ENCODE measurements at regions not wholly inside any gene's neighbourhood (a gene's known extent, or its start where the extent isn't known, plus 50 kb on each side); places are given as distances from the start of the nearest gene placed in this dataset.
A peak's percentile ranks its signal among the peaks of the same experiment; 100 is the strongest.

DNA sequence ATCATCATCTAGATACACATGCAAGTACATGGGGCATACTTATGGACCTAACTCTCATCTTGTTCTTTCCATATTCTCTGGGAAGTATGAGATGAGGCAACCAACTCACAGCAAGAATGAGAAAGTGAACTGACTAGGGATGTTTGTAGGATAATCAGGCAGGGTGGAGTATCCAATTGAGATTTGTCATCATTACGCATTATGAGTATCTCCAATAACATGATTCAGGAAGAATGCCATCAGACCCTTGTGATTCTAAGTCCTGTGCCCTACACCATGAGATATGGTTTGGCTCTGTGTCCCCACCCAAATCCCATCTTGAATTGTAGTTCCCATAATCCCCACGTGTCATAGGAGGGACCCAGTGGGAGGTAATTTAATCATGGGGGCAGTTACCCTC is 154.0 kb downstream of the SLC30A10 start:
- TF ChIP-seq Cebpa-rat (IDR thresholded peaks at IDR 0.05) = no peak
- no peak overlapping the region for H3K9ac ChIP-seq
- no peaks in the 10 kb centered on the region for H3K9me3 ChIP-seq
- no peaks in the 10 kb centered on the region for H3K27me3 ChIP-seq
- no peaks in the 10 kb centered on the region for H4K20me1 ChIP-seq
- H3K36me3 ChIP-seq = no peaks in the 10 kb centered on the region
- H3K4me1 ChIP-seq = peaks cover 15% of the 10 kb centered on the region
- H3K27ac ChIP-seq = no peak overlapping the region
- peak overlapping the region; percentile 60 for H3K4me2 ChIP-seq
- no peak overlapping the region for H3K4me3 ChIP-seq

DNA sequence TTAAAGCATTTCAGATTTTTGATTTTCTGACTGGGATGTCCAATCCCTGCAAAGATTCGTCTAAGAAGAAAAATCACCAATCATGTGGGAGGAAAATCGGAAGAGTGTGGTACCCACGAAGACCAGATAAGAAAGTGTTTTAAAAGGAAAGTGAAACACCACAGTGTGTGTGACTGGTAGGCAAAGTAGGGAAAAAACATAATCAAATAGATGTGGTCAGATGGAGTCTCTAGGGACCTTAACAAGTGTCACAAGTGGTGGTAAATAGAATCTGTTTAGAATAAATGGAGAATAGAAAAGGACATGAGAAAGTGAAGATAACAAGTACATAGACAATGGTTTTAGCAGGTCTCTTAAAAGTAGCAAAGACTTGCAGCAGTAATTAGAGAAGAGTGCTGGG is 154.6 kb downstream of the SLC30A10 start:
- H3K9me3 ChIP-seq = no peaks in the 10 kb centered on the region
- H4K20me1 ChIP-seq = no peaks in the 10 kb centered on the region
- H3K4me1 ChIP-seq = peaks cover 15% of the 10 kb centered on the region
- H3K27ac ChIP-seq = no peak overlapping the region
- peak overlapping the region; percentile 60 for H3K4me2 ChIP-seq
- H3K36me3 ChIP-seq = no peaks in the 10 kb centered on the region
- TF ChIP-seq Cebpa-rat (IDR thresholded peaks at IDR 0.05) = no peak
- H3K4me3 ChIP-seq = no peak overlapping the region
- no peak overlapping the region for H3K9ac ChIP-seq
- no peaks in the 10 kb centered on the region for H3K27me3 ChIP-seq

DNA sequence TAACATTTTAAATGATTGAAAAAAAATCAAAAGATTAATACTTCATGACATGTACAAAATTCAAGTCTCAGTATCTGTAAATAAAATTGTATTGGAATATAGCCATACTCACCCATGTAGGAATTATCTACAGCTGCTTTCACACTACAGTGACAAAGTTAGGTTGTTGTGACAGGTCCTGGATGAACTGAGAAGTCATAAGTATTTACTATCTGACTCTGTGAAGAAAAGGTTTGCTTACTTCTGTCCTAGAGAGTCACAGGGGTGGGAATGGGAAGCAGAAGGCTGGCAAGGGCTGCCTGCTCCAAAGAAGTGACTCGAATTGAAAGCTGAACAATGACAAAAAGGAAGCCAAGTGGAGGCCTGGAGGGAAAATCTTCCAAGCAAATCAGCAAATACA is 155.2 kb downstream of the SLC30A10 start:
- Histone ChIP-seq H3K4me3 (no peak overlapping the region), H3K9me3 (no peaks in the 10 kb centered on the region), H3K4me2 (peak overlapping the region; percentile 60), H3K27ac (no peak overlapping the region), H3K36me3 (no peaks in the 10 kb centered on the region), H3K4me1 (peaks cover 15% of the 10 kb centered on the region), H4K20me1 (no peaks in the 10 kb centered on the region), H3K9ac (no peak overlapping the region), H3K27me3 (no peaks in the 10 kb centered on the region)
- TF ChIP-seq Cebpa-rat (IDR thresholded peaks at IDR 0.05) = no peak

DNA sequence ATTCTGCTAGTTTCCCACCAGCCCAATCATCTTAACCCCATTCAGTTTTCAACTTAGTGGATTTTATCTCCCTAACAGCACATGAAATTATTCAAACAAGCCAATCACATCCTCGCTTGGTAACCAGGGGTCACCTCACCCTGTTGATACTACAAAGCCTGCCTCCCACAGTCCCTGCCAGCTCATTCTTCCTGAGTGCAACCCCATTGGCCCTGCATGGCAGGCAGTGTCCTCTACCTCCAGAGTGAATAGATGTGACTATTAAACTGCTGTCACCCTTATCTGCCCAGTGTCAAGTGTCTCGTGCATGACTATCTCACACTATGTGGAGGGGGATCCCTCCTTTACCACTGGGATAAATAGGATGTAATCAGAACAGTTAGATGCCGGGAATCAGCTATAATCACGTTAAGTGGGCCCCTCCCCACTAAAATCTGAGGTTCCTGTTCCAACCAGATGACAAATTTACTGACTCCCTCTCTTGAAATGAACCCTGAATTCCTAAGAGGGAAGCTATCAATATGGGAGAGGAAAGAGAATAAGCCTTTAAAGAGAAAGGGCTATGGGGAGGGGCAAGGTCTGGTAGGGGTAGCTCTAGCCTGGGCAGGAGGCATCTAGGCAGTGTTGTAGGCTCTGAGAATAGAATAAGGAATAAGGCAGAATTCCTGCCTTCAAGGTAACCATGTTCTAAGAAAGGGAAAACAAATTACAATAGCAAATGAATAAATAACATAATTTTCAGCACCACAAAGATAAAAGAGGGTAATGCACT is 155.9 kb downstream of the SLC30A10 start:
- no peaks in the 10 kb centered on the region for H3K9me3 ChIP-seq
- no peaks in the 10 kb centered on the region for H4K20me1 ChIP-seq
- no peak overlapping the region for H3K4me3 ChIP-seq
- no peak for TF ChIP-seq Cebpa-rat (IDR thresholded peaks at IDR 0.05)
- no peak overlapping the region for H3K9ac ChIP-seq
- H3K4me1 ChIP-seq = peaks cover 15% of the 10 kb centered on the region
- H3K27ac ChIP-seq = no peak overlapping the region
- H3K36me3 ChIP-seq = no peaks in the 10 kb centered on the region
- no peak overlapping the region for H3K4me2 ChIP-seq
- no peaks in the 10 kb centered on the region for H3K27me3 ChIP-seq

DNA sequence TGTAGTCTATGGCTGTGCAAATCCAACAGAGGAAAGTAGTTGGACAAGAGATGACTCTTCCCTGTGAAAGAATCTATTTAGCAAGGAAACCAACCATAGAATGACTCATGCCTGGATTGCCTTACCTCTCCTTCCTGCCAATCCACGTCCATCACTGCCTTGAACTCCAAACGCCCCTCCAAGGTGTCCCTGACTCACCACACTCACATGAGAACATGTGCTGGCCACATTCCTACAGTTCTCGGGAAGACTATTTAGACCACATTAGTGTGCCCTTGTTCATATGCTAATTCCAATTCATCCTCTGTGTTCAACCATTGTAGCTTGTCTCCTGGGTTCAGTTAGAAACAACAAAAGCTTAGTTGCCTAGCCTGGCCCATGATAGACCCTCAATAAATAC is 157.3 kb downstream of the SLC30A10 start:
- TF ChIP-seq Cebpa-rat (IDR thresholded peaks at IDR 0.05) = no peak
- no peak overlapping the region for H3K4me2 ChIP-seq
- no peaks in the 10 kb centered on the region for H4K20me1 ChIP-seq
- no peak overlapping the region for H3K9ac ChIP-seq
- no peaks in the 10 kb centered on the region for H3K9me3 ChIP-seq
- no peaks in the 10 kb centered on the region for H3K27me3 ChIP-seq
- no peak overlapping the region for H3K4me3 ChIP-seq
- no peaks in the 10 kb centered on the region for H3K36me3 ChIP-seq
- no peak overlapping the region for H3K27ac ChIP-seq
- H3K4me1 ChIP-seq = peaks cover 15% of the 10 kb centered on the region

DNA sequence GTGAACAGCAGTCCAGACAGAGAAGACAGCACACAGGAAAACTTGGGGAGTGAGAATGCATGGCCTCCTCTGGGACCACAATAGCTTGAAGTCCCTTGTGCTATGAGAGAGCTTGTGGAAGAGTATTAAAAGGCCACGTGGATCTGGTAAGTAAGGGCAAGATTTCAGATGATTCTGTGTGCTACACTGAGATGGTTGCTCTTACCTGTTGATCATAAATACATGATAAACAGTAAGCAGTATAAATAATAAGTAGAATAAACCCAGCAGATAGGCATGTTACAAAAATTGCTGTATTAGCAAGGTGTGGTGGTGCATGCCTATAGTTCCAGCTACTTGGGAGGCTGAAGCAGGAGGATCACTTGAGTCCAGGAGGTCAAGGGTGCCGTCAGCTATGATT is 150.4 kb upstream of the ZC3H11B start:
- Histone ChIP-seq H3K9me3 (no peaks in the 10 kb centered on the region), H3K27ac (no peak overlapping the region), H4K20me1 (no peaks in the 10 kb centered on the region), H3K27me3 (no peaks in the 10 kb centered on the region), H3K4me3 (no peak overlapping the region), H3K36me3 (no peaks in the 10 kb centered on the region), H3K4me1 (no peaks in the 10 kb centered on the region), H3K9ac (no peak overlapping the region), H3K4me2 (no peak overlapping the region)
- TF ChIP-seq Cebpa-rat (IDR thresholded peaks at IDR 0.05) = no peak

DNA sequence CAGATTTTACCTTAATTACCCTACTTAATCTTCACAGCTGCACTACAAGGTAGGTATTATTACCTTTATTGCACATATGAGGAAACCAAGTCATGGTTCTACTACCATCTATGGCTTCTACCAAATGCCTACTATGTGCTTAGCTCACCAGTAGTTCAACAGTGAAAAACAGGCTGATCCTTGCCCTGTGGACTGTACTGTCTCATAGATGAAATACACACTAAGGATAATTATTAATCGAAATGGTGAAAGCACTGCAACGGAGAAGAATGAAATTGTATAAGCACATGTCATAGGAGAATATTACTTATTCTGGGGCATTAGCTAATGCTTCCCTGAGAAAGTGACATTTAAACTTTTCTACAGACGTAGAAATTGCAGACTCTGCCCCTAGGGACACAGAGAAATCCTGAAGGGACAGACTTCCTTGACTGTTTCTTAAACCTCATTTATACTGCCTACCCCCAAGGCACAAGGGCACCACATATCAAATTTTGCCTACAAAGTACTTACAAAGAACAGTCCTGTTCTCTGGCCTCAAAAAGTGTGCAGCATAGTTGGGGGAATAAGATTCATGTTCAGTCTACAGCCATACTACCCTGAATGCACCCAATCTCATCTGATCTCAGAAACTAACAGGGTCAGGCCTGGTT is 148.4 kb upstream of the ZC3H11B start:
- Histone ChIP-seq H3K9ac (no peak overlapping the region), H3K4me1 (no peaks in the 10 kb centered on the region), H3K27ac (no peak overlapping the region), H3K9me3 (no peaks in the 10 kb centered on the region), H3K36me3 (no peaks in the 10 kb centered on the region), H3K27me3 (no peaks in the 10 kb centered on the region), H3K4me3 (no peak overlapping the region), H3K4me2 (no peak overlapping the region), H4K20me1 (no peaks in the 10 kb centered on the region)
- no peak for TF ChIP-seq Cebpa-rat (IDR thresholded peaks at IDR 0.05)

DNA sequence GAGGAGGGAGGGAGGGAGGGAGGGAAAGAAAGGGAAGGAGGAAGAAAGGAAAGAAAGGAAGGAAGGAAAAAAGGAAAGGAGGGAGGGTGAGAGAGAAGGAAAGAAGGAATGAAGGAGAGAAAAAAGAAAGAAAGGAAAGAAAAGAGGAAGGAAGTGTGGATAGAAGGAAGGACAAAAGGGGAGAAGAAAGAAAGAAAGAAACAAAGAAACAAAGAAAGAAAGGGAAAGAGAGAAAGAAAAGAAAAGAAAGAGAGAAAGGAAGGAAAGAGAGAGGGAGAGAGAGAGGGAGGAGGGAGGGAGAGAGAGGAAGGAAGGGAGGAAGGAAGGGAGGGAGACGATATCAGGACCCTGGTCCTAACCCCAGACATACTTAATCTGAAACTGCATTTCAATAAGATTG is 146.2 kb upstream of the ZC3H11B start:
- Histone ChIP-seq H3K4me3 (no peak overlapping the region), H3K4me1 (no peaks in the 10 kb centered on the region), H3K27ac (no peak overlapping the region), H3K4me2 (no peak overlapping the region), H3K36me3 (no peaks in the 10 kb centered on the region), H3K9me3 (no peaks in the 10 kb centered on the region), H4K20me1 (no peaks in the 10 kb centered on the region), H3K27me3 (no peaks in the 10 kb centered on the region), H3K9ac (no peak overlapping the region)
- TF ChIP-seq Cebpa-rat (IDR thresholded peaks at IDR 0.05) = no peak

DNA sequence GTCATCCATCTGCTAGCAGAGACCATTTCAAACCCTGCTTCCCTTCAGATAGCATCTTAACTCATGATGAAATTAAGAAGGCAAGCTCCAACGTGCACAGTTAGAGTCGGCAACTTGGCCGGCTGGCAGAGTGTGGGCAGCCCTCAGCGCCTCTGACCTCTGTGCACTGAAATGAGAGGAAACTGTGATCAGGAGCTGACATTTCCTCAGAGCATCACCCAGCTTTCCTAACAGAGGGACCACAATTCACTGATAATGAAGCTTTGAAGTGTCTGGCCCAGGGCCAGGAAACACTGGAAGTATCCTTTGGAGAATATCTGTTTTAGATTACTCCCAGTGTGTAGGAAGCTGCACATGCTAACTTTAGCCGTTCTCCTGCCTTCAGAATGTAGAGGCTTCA is 145.0 kb upstream of the ZC3H11B start:
- Histone ChIP-seq H3K27me3 (no peaks in the 10 kb centered on the region), H3K36me3 (no peaks in the 10 kb centered on the region), H3K4me2 (no peak overlapping the region), H3K9me3 (no peaks in the 10 kb centered on the region), H3K4me3 (no peak overlapping the region), H3K9ac (no peak overlapping the region), H3K4me1 (no peaks in the 10 kb centered on the region), H3K27ac (no peak overlapping the region), H4K20me1 (no peaks in the 10 kb centered on the region)
- no peak for TF ChIP-seq Cebpa-rat (IDR thresholded peaks at IDR 0.05)

DNA sequence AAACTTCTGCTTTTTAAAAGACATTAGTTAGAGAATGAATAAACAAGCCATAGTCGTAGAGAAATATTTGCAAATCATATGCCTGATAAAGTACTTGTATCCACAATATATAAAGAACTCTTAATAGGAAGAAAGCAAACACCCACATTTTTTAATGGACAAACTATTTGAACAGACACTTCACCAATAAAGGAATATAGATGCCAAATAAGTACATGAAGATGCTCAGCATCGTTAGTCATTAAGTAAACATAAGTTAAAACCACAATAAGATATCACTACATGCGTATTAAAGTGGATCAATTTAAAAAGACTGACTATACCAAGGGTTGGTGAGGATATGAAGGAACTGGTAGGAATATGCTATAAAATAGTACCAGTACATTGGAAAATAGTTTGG is 142.3 kb upstream of the ZC3H11B start:
- H3K27me3 ChIP-seq = no peaks in the 10 kb centered on the region
- H3K4me1 ChIP-seq = no peaks in the 10 kb centered on the region
- H3K4me3 ChIP-seq = no peak overlapping the region
- no peak overlapping the region for H3K27ac ChIP-seq
- no peaks in the 10 kb centered on the region for H3K36me3 ChIP-seq
- H3K4me2 ChIP-seq = no peak overlapping the region
- H3K9me3 ChIP-seq = no peaks in the 10 kb centered on the region
- H3K9ac ChIP-seq = no peak overlapping the region
- TF ChIP-seq Cebpa-rat (IDR thresholded peaks at IDR 0.05) = no peak
- H4K20me1 ChIP-seq = no peaks in the 10 kb centered on the region
